ENCODE measurements at regions not wholly inside any gene's neighbourhood (a gene's known extent, or its start where the extent isn't known, plus 50 kb on each side); places are given as distances from the start of the nearest gene placed in this dataset.

DNA sequence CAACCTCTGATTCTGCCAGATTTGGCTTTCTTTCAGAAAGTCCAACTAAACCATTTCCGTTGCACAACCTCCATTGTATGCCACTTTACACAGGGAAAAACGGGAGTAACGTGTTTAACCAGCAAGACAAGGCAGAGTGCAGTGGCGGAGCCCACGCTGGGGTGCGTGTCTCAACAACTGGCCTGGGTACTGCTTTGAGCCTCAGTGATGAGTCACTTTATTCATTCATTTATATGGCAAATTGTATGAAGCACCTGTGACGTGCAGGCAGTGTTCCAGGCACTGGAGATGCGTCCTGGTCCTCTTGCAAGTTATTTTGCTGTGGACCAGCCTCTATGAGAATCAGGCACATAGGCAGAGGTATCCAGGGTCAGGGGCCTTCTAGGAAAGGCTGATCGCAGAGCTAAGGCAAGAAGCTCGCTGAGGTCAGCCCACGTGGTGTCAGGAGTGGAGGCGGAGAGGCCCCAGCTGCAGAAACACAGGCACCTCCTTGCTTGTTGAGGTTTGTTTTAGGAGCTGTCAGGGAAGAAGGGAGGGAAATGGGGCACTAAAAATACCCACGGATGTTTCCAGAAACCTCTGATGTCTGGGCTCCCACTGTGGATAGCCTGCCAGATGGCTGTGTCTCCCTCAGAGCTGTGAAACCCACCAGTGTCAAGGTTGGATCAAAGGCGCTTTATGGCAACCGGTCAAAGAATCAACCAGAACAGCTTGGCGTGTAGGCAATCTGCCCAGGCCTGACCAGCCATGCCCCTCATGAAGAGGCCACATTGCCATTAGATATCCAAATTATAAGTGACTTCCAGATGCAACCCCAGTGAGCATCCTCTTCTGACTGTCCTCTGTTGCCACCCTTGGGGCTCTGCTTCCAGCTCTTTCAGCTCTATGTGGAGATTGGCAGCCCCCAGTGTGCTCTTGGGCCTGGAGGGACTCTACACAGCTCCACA is 157.2 kb downstream of the CD83 start:
- no peak for DNase-seq (ENCODE audit: low read depth, low spot score)

DNA sequence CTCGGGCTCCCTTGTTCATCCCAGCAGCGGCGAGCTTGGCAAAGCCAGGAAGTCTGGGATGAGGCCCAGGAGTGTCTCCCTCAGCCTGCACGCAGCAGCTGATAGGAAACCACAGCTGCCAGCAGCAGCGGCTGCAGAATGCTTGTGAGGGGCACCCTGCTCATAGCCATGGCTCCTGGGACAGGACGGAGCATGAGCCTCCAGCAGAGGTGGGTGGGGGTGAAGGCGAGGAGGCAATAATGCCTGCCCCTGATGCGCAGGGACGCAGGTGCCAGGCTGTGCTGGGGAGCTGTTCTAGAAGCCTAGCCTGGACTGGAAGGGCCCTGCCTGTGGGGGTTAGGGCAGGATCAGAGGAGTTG is 157.9 kb downstream of the CD83 start:
- DNase-seq (ENCODE audit: low read depth, low spot score) = no peak

DNA sequence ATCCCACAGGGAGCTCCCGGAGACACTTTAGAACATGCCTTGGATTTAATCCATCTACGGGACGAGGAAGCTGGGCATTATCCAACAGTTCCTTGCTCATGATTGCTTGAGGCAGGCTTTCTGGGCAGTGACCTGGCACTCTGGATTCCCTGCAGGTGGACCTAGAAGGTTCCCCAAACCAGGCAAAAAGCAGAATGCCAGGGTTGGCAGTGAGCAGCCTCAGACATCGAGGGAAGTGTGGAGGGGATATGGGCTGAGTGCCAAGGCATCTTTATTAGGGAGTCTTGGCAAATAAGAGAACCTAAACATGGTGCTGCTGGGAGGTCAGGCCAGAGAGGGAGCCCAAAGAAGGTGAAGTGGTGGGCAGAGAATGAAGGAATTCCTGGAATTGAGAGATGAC is 158.5 kb downstream of the CD83 start:
- DNase-seq (ENCODE audit: low read depth, low spot score) = no peak

DNA sequence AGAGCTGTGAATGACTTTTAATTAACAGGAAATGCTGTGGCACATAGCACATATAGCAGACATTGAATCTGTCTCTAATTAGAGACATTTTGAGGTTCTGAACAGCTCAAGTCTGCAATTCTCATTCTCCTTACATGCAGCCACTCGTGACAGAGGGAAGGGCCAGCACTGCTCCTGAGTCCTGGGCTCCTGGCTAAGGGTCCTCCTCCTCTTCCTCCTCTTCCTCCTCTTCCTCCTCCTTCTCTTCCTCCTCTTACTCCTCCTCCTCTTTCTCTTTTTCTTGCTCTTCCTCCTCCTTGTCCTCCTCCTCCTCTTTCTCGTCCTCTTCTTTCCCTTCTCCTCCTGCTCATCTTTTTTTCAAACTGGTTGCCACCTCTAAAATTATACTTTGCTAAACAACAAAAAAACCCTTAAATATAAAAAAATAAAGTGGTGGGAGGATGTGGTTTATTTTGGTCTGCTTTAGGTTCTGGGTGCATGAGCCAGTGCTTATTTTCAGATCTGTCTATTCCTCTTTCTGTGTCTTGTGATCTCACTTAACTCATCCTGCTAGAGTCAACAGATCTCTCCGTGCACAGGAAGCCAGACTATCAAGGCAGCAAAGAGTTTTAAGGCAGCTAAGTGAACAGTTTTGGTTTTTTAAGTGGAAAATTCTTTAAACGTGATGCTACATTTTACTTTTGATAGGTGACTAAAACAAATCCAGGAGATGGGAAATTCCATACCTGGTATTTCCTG is 159.3 kb downstream of the CD83 start:
- no peak for DNase-seq (ENCODE audit: low read depth, low spot score)

DNA sequence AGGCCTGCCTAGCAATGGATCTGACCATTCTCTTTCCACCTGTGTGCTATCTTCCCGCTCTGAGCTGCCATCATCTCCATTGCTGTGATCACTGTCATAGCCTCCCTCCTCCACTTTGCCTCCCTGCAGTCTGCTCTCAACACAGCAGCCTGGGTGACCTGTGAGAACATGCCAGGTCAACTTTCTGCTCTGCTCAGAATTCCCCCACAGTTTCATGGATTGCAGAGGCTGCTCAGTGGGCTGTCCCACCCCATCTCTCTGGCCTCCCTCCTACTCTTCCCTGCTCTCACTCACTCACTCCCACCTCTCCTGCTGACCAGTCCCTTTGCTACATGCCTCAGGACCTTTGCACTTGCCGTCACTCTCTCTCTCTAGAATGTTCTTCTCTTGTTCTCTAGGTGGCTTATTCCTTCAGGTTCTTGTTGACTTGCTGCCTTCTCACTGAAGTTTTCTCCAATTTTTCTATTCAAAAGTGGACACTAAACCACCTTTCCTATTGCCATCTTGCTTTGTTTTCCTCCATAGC is 159.9 kb downstream of the CD83 start:
- DNase-seq (ENCODE audit: low read depth, low spot score) = no peak

DNA sequence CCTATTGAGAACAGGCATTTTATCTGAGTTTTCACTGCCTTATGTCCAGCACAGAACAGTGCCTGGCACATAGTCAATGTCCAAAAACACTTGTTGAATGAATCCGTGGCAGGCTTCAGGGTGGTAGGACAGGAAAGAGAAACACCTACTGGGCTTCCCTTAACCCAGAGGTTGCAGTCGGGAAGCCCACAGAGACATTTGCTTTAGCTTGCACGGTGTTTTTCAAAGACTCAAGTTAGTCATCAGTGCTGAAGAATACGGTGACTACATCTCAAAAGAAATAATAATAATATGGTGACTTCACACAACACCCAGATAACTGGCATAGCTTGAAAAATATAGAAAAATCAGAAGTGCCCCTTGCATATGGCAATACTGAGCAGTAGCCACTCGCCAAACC is 160.4 kb downstream of the CD83 start:
- DNase-seq (ENCODE audit: low read depth, low spot score) = no peak

DNA sequence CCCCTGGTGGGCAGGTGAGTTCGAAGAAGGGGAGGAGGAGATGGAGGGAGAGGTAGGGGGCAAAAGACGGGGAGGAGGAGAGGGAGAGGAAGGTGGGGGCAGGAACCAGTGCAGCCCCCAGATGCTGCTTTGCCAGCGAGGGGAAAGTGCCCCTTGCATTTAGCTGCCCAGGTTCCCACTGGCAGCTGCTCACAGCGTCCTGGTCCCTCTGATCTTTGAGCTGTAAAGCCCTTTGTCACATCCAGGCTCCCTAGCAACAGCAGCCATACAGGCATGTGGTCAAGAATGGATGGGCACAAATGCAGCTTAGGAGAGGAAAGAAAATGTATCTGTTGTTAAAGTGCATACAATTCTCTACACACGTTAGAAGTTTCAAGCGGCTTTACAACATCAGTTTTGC is 160.9 kb downstream of the CD83 start:
- DNase-seq (ENCODE audit: low read depth, low spot score) = no peak

DNA sequence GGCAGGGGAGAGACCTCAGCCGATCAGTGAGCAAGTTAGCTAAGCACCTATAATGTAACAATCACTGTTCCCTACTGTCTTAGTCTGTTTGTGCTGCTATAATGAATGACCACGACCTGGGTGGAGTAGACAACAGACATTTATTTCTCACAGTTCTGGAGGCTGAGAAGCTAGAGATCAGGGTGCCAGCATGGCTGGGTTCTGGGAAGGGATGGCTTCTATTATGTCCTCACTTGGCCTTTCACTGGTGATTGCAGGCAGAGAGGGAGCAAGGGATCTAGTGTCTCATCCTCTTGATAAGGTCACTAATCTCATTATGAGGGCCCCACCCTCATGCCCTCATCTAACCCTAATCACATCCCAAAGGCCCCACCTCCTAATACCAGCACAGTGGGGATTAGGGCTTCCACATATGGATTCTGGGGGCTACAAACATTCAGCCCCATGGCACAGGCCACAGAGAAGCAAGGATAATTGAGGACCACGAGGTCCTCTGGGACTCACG is 162.5 kb downstream of the CD83 start:
- DNase-seq (ENCODE audit: low read depth, low spot score) = no peak

DNA sequence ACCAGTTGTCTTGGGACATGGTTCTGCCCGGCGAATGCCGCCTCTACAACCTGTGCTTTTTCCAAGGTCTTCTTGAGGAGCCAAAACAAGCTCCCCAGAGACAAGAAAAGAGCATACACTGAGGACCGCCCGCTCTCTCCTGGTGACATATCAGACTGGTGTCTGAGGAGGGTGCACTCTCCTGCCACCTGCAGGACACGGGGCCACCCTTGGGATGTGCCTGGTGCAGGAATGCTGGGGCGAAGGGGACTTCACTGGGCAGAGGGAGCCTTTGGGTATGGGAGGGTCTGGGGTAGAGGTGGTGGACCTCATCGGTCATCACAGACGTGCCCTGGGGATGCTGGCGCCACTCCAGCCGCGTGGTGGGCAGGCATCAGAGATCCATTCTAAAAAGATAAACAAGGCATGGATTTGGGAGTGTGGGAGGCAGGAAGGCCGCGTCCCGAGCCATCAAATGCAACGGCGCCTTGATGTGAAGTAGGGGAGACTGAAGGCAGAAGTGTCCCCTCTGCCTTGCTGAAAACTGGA is 163.3 kb downstream of the CD83 start:
- DNase-seq (ENCODE audit: low read depth, low spot score) = no peak

DNA sequence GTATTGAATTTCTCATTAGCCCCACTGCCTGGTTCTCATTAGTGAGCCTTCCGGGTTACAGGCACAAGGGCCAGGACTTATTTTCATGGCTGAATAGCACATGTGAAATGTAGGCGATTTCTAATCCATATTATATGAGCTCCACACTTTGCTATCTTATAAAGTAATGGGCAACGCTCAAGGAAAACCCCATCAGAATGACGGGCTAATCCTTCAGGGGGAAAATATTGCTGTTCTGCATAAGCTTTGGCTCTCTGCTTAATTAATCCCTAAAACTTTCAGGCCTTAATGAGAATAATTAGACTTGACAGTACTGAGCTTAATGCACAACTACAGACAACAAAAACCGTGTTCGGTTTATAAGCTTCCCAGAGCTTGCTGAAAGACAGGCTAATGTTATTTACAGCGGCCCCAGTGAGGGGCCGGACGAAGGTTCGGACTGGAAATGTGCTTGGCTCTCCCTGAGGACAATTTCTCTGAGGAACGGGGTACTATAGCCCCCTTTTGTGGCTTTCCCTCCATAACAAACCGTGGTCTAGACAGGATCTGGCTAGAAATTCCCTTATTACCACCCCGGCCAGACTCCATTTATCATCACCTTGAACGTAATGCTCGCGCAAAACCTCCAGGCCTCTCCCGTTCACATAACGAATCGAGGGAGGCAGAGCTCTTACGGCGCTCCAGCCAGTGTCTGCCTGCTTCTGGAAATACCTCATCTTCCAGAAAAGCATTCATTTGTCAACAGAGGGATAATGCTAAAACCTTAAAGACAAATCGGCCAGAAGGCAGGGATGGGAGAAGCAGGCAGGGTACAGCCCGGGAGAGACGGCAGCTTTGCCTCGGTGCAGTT is 164.5 kb downstream of the CD83 start:
- no peak for DNase-seq (ENCODE audit: low read depth, low spot score)

DNA sequence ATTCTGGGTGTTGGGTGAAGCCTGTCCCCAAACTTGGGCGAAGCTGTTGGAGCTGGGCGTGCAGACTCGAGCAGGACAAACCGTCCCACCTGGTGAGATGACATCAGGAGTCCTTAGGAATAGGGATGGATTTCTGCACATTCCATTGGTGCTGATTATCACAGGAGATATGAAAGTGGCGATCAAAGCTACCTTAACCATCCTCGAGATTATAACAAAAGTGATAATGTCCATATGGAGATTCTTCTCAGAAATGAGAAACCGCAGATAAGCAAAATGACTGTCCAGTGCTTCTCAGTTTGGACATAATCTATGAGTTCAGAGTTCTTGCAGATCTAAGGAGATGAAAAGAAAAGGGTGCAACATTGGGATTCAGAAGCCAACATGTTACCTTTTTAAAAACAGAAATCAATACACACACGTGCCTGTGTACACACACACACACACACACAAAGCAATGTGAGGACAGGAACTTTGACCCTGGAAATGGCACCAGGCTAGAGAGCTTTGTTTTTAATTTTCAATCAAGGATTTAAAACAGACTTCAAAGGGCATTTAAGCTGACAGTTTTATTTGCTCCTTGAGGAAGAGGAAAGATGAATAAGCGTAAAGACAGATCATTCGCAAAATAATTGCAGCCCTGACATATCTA is 165.4 kb downstream of the CD83 start:
- no peak for DNase-seq (ENCODE audit: low read depth, low spot score)

DNA sequence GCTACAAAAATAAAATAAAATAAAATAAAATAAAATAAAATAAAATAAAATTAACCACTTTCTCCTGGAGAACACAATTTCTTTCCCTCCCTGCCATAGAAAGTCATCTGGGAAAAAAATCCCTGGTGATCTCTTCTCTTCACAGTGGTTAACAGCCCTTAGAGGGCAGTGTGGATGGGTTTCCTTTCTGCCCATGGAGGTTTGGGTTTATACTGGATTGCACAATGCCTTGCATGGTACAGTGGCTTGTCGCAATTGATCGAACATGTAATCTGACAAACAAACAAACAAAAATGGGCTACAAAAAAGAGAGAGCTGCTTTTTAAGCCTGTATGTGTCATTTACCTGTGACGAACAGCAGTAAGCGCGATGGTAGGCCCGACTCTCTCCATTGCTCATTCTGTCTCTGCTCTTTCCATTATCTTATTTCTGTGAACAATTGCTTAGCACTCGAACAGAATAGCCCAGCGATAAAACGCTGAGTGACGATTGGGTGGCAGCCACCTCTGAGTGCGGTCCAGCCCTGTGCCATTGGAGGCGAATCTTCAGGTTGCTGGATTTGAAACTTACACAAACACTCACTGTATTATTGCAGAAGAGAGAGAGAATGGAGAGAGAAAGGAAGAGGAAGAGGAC is 166.1 kb downstream of the CD83 start:
- DNase-seq (ENCODE audit: low read depth, low spot score) = no peak

DNA sequence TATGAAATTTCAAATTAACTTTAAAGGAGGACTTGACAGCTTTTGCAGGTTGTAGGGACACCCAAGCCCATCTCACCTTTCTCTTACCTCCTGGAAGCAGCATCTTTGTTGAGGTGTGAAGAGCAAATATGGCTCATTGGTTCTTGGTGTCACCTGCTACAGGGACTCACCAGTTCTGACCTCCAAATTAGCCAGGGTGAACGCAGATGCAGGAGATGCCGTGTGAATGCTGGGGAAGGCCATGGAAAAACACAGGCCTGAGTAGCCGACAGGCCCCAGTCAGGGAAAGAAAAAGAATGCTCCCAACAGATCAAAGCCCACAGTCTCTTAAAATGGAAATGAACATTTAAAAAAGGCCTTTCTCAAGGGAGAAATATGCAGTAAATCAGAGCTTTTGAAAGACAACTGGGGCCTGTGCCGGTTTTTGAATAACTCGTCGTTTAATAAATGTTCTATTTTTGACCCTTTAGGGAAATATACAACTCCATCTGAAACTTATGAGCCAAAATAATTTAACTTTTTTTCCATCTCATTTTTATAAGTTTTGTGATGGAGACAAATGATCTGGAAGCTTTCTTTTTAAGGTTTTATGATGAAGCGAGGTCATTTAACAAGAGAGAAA is 167.5 kb downstream of the CD83 start:
- DNase-seq (ENCODE audit: low read depth, low spot score) = no peak

DNA sequence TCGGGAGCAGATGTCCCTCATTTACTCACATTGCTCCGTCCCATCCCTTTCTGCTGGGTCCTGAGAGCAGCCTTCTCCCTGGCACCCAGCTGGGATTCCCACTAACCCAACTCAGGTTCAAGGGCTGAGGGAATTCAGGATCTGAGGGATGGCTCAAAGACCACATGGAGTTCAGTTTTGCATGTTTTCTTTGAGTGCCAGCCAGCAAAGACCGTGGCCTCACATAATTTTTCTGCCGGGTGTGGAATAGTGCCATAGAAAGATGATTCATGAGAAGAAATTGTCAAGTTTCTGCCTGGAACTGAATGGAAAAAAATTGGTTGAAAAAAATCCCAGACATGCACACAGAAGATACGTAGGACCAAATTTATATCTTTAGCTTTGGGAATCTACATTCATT is 168.6 kb downstream of the CD83 start:
- DNase-seq (ENCODE audit: low read depth, low spot score) = no peak

DNA sequence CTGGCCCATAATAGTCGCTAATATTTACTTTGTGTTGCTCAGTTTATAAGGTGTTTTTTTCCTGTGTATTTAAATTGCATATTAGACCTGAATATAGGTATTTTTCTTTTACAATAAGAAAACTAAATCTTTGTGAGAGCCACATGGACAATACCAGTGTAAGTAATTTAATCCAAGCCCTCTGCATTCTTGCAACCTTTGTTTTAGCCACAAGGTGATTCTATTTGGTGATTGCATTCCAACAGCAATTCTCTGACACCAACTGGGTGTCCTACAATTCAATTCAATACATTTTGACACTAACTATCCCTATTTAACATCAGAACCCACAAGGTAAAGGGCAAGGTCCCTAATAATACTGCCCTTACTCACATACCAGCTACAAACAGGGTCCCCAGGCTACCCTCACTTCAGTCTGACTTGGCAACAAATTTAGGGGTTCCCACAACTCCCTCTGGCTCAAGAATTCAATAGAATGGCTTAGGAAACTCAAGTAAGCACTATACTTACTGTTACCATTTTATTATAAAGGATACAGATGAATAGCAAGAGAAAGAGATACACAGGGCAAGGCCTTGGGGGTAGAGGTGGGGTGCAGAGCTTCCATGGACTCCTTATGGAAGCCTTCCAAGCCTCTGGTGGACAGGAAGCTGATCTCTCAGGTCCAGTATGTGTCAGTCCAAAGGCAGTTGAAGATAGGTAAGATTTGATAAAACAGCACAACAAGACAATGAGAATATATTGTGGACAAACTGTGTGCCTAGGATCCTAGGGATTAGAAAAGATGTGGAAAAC is 169.3 kb downstream of the CD83 start:
- no peak for DNase-seq (ENCODE audit: low read depth, low spot score)

DNA sequence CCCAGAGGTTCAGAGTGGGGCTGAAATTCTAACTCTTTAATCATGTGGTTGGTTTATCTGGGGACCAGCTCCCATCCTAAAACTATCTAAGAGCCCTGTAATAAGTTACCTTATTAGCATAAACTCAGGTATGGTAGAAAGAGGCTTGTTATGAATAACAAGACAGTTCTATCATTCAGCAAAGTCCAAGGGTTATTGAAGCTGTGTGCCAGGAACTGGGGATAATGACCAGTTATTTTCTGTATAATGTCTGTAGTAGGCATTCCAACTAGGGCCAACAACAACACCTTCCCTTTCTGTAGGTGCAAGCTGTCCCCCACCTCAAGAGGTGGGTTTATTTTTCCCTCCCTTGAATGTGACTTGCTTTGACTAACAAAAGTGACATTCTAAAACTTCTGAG is 170.1 kb downstream of the CD83 start:
- DNase-seq (ENCODE audit: low read depth, low spot score) = no peak

DNA sequence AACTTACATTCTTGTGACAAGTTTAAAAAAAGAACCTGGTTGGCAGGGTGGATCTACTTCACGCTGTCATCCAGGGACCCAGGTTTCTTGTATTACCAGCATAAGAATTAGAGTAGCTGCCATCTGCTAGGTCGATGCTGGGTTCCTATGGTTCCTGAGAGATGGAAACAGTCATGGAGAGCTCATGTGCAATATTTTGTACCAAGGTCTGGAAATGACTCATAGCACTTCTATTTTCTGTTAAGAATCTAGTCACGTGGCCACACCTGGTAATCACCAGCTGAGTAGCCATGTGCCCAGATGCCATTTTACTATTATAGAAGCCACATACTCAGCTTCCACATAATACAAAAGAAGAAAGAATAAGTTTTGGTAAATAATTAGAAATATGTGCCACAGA is 171.3 kb downstream of the CD83 start:
- DNase-seq (ENCODE audit: low read depth, low spot score) = no peak

DNA sequence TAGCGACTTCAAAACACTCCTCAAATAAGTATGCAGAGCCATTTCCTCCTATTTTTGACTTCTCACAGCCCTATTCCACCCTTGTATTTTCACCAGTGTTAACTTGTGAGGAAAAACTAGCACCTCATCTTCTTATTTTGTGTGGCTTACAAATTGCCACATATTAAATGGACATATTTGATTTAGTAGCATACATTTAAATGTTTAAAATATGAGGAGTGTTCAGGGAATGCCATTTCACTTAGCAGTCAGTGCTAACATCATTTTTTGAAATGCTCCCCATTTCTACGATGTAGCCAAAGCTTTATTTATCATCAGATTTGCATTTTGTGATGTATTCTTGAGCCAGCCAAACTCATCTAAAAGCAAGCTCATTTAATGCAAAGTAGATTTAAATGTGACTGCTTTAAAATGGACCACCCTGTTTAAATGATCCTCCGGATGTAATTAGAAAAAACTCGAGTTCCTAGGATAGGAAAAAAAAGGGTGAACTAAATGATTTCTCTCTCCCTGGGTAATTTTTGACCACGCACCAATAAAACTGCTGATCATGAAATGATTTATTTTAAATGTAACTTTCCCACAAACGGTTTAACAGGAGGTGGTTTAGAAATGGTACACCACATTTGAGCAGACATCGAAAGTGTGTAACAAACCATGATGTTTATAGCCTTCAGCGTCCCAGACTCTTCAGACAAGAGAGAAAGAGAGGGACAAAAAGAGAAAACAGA is 172.6 kb downstream of the CD83 start:
- DNase-seq (ENCODE audit: low read depth, low spot score) = no peak

Measured in pulmonary artery endothelial cell (primary cell).